ENCODE measurements at regions not wholly inside any gene's neighbourhood (a gene's known extent, or its start where the extent isn't known, plus 50 kb on each side); places are given as distances from the start of the nearest gene placed in this dataset.

DNA sequence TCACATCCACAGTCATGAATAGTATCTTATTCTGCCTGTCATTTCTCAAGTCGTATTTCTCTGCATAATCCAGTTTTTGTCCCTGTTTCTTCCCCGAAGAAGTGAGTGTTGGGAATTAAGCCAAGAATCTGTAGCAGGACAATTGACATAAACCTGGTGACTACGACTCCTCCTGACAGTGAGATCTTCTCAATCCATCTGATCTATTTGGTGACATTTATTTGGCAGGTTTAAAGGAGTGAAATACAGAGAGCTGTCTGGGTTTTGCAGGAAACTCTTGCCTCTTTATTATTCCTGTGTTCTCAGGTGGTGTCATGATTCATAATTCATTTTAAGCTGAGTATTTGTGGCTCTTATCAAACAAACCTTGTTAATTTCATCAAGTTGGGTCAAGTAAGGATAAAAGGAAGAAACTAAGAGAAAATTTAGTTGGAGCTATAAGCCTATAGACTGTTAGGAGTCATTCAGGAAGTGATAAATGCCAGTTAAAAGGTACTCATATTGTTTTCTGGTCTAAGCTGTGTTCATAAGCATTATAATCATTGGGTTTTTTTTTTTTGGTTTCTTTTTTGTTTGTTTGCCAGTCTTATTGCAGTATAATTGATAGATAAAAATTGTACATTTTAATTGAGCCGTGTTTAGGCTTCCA is 95.9 kb upstream of the PCSK1 start:
- CTCF ChIA-PET, result no interaction called here

GRCh38 chr5:96529559-96529958 is 96.5 kb upstream of the PCSK1 start:
- ChIA-PET POLR2A (no interaction called here), CTCF (no interaction called here)
- H3K9me3 ChIP-seq (ENCODE audit: control insufficient read depth in 2 of 3, low read length in 3 of 3), result no peaks in the 10 kb centered on the region
- H3K4me1 ChIP-seq (ENCODE audit: control insufficient read depth in 2 of 2, insufficient read depth in 2 of 2, low read length in 2 of 2), result no peaks in the 10 kb centered on the region
- Mint-ChIP-seq H3K4me1 (peaks cover 0 to 5% (median 0%) of the 10 kb centered on the region in 7 donors), H3K36me3 (no peaks in the 10 kb centered on the region), H3K27ac (no peak overlapping the region), H3K27me3 (peaks cover 0 to 8% (median 0%) of the 10 kb centered on the region in 5 donors), H3K9me3 (no peaks in the 10 kb centered on the region), H3K4me3 (no peak overlapping the region)
- H3K27me3 ChIP-seq (ENCODE audit: control insufficient read depth in 2 of 2, insufficient read depth in 2 of 2, low read length in 2 of 2), result no peaks in the 10 kb centered on the region
- DNase-seq (no peak), ATAC-seq (no peak)
- no peak overlapping the region for H3K4me3 ChIP-seq (ENCODE audit: low read length)
- H3K27ac ChIP-seq (ENCODE audit: low read depth, low read length), result no peak overlapping the region
- intact Hi-C loops (cut with micrococcal nuclease), result no loop called here
- no peaks in the 10 kb centered on the region for H3K36me3 ChIP-seq (ENCODE audit: control insufficient read depth in 2 of 3, insufficient read depth in 3 of 3, low read length in 3 of 3)

More for the DNA sequence above, 95.9 kb upstream of the PCSK1 start:
- H3K36me3 Mint-ChIP-seq, result no peaks in the 10 kb centered on the region
- no peaks in the 10 kb centered on the region for H3K27me3 ChIP-seq (ENCODE audit: control insufficient read depth in 2 of 2, insufficient read depth in 2 of 2, low read length in 2 of 2)
- POLR2A ChIA-PET, result no interaction called here
- H3K9me3 Mint-ChIP-seq, result no peaks in the 10 kb centered on the region
- H3K4me3 ChIP-seq (ENCODE audit: low read length), result no peak overlapping the region
- no peaks in the 10 kb centered on the region for H3K36me3 ChIP-seq (ENCODE audit: control insufficient read depth in 2 of 3, insufficient read depth in 3 of 3, low read length in 3 of 3)
- peaks cover 0 to 5% (median 0%) of the 10 kb centered on the region in 7 donors for H3K4me1 Mint-ChIP-seq
- DNase-seq (no peak), ATAC-seq (no peak)
- H3K4me3 Mint-ChIP-seq, result no peak overlapping the region
- no peaks in the 10 kb centered on the region for H3K4me1 ChIP-seq (ENCODE audit: control insufficient read depth in 2 of 2, insufficient read depth in 2 of 2, low read length in 2 of 2)
- H3K27ac ChIP-seq (ENCODE audit: low read depth, low read length), result no peak overlapping the region
- intact Hi-C loops (cut with micrococcal nuclease), result no loop called here
- H3K27me3 Mint-ChIP-seq, result peaks cover 0 to 8% (median 0%) of the 10 kb centered on the region in 5 donors
- no peaks in the 10 kb centered on the region for H3K9me3 ChIP-seq (ENCODE audit: control insufficient read depth in 2 of 3, low read length in 3 of 3)
- H3K27ac Mint-ChIP-seq, result no peak overlapping the region

- intact Hi-C loops (cut with micrococcal nuclease), result loop anchor here (10.0 kb wide), 2 partner anchors 274 to 886 kb away; partner anchors contain the start of genes ERAP1 (in 1 of the 2) and RFESD (in 1 of the 2)
- no peaks in the 10 kb centered on the region for H3K9me3 ChIP-seq (ENCODE audit: control insufficient read depth in 2 of 3, low read length in 3 of 3)
- Mint-ChIP-seq H3K4me1 (peaks cover 0 to 9% (median 0%) of the 10 kb centered on the region in 7 donors), H3K4me3 (no peak overlapping the region), H3K27ac (no peak overlapping the region), H3K9me3 (no peaks in the 10 kb centered on the region), H3K36me3 (peaks cover 0 to 3% (median 0%) of the 10 kb centered on the region in 5 donors), H3K27me3 (peaks cover 0 to 8% (median 0%) of the 10 kb centered on the region in 5 donors)
- no peak overlapping the region for H3K4me3 ChIP-seq (ENCODE audit: low read length)
- CTCF ChIA-PET, result interaction anchor here (1.0 kb wide), 1 partner anchor 13 kb away, joined by 3 read pairs; no protein-coding TSS in a partner anchor
- no peak for DNase-seq
- no peaks in the 10 kb centered on the region for H3K27me3 ChIP-seq (ENCODE audit: control insufficient read depth in 2 of 2, insufficient read depth in 2 of 2, low read length in 2 of 2)
- H3K27ac ChIP-seq (ENCODE audit: low read depth, low read length), result no peak overlapping the region
- POLR2A ChIA-PET, result no interaction called here
- no peaks in the 10 kb centered on the region for H3K36me3 ChIP-seq (ENCODE audit: control insufficient read depth in 2 of 3, insufficient read depth in 3 of 3, low read length in 3 of 3)
- H3K4me1 ChIP-seq (ENCODE audit: control insufficient read depth in 2 of 2, insufficient read depth in 2 of 2, low read length in 2 of 2), result no peaks in the 10 kb centered on the region
- ATAC-seq, result no peak
Observed at GRCh38 chr5:96530901-96531300, 97.9 kb upstream of the PCSK1 start.

DNA sequence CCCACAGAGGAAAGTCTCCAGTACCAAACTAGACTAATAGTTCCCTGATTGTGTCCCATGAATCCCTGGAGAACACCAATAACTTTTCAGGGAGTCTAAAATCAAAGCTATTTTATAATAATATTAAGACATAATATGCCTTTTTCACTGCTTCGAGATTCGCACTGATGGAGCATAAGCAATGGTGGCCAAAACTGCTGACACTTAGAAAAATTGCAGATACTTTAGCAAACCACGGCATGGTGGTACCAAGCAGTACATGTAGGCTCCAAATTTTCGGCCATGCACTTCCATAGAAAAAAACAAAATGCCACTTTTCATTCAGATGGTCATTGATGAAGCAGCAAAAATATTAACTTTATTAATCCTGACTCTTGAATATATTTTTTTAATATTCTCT is 100.3 kb upstream of the PCSK1 start:
- Histone ChIP-seq H3K27ac (ENCODE audit: low read depth, low read length) (no peak overlapping the region), H3K4me1 (ENCODE audit: control insufficient read depth in 2 of 2, insufficient read depth in 2 of 2, low read length in 2 of 2) (peaks cover 17 to 19% of the 10 kb centered on the region in 2 donors), H3K9me3 (ENCODE audit: control insufficient read depth in 2 of 3, low read length in 3 of 3) (no peaks in the 10 kb centered on the region), H3K4me3 (ENCODE audit: low read length) (no peak overlapping the region), H3K27me3 (ENCODE audit: control insufficient read depth in 2 of 2, insufficient read depth in 2 of 2, low read length in 2 of 2) (no peaks in the 10 kb centered on the region), H3K36me3 (ENCODE audit: control insufficient read depth in 2 of 3, insufficient read depth in 3 of 3, low read length in 3 of 3) (no peaks in the 10 kb centered on the region)
- Mint-ChIP-seq H3K36me3 (peaks cover 0 to 8% (median 0%) of the 10 kb centered on the region in 5 donors), H3K9me3 (peaks cover 0 to 7% (median 0%) of the 10 kb centered on the region in 11 donors), H3K27ac (no peak overlapping the region), H3K4me3 (no peak overlapping the region), H3K4me1 (peaks cover 10 to 31% (median 23%) of the 10 kb centered on the region in 7 donors), H3K27me3 (no peaks in the 10 kb centered on the region)
- ChIA-PET POLR2A (no interaction called here), CTCF (no interaction called here)
- ATAC-seq, result no peak
- intact Hi-C loops (cut with micrococcal nuclease), result loop anchor here (10.0 kb wide), 2 partner anchors 271 to 889 kb away; partner anchors contain the start of genes ERAP1 (in 1 of the 2) and RFESD (in 1 of the 2)
- no peak for DNase-seq

DNA sequence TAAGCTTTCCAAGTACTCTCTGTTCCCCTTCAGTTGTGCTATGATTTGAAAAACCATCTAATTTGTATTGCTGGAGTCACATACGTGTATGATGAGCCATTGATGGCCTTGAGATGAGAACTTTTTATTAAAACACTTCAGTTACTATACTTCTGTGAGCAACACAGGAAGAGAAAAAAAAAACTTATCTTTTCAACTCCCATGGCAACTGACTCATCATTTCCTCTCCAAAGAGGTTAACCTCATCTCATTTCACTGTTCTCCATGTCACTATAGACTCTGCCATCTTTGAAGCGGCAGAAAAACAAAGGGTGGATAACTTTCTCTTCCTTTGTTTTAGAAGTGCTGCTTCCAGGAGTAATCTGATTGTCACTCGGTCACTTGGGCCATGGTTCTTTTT is 104.3 kb upstream of the PCSK1 start:
- intact Hi-C loops (cut with micrococcal nuclease), result loop anchor here (1.0 to 10.0 kb wide), 20 partner anchors 8 to 983 kb away; partner anchors contain the start of genes ARSK (in 2 of the 2), CAST (in 2 of the 2), ELL2 (in 2 of the 2) and RFESD (in 2 of the 2)
- Histone ChIP-seq H3K36me3 (ENCODE audit: control insufficient read depth in 2 of 3, insufficient read depth in 3 of 3, low read length in 3 of 3) (no peaks in the 10 kb centered on the region), H3K27me3 (ENCODE audit: control insufficient read depth in 2 of 2, insufficient read depth in 2 of 2, low read length in 2 of 2) (no peaks in the 10 kb centered on the region), H3K4me3 (ENCODE audit: low read length) (peak overlapping the region; percentile 14), H3K4me1 (ENCODE audit: control insufficient read depth in 2 of 2, insufficient read depth in 2 of 2, low read length in 2 of 2) (peaks cover 20 to 23% of the 10 kb centered on the region in 2 donors), H3K27ac (ENCODE audit: low read depth, low read length) (peak overlapping the region; percentile 41), H3K9me3 (ENCODE audit: control insufficient read depth in 2 of 3, low read length in 3 of 3) (no peaks in the 10 kb centered on the region)
- ChIA-PET POLR2A (interaction anchor here (0.9 to 1.1 kb wide), 2 partner anchors 11 to 715 kb away, joined by 3 read pairs; no protein-coding TSS in a partner anchor), CTCF (interaction anchor here (1.0 kb wide), 1 partner anchor 10 kb away, joined by 3 read pairs; no protein-coding TSS in a partner anchor)
- Mint-ChIP-seq H3K36me3 (peaks cover 0 to 13% (median 0%) of the 10 kb centered on the region in 5 donors), H3K4me1 (peaks cover 15 to 41% (median 32%) of the 10 kb centered on the region in 7 donors), H3K4me3 (peak overlapping the region in 9 of 10 donors; percentile 26 to 76 (median 61)), H3K27me3 (peaks cover 0 to 6% (median 0%) of the 10 kb centered on the region in 5 donors), H3K9me3 (peaks cover 0 to 7% (median 0%) of the 10 kb centered on the region in 11 donors), H3K27ac (peak overlapping the region; percentile 82 to 94 (median 88))
- ATAC-seq (peak; percentile 97), DNase-seq (peak in 7 of 9 donors; percentile 54 to 79 (median 73))

DNA sequence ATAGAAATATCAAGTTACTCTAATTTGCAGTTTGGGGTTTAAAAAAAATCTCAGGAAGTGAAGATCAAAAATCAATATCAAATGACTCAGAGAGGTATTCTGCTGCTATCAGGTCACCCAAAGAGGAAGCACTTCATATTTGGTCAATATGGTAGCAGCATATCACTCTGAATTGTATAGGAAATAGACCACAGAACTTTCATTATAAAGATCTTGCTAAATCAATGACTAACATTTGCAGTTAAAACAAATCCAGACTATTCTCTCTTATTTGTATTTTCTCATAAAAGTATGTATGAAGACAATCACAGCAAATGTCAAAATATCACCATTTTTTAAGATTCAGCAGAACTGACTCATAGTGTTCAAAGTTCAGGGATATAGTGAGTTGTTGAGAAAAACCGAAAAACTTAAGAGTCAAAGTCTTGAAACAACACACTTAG is 105.8 kb upstream of the PCSK1 start:
- POLR2A ChIA-PET, result no interaction called here
- peak overlapping the region in 8 of 9 donors; percentile 4 to 86 (median 39) for H3K27ac Mint-ChIP-seq
- DNase-seq, result peak in 3 of 9 donors; percentile 2 to 5 (median 2)
- peak overlapping the region in 9 of 10 donors; percentile 4 to 71 (median 42) for H3K4me3 Mint-ChIP-seq
- Histone ChIP-seq H3K4me1 (ENCODE audit: control insufficient read depth in 2 of 2, insufficient read depth in 2 of 2, low read length in 2 of 2) (peaks cover 20 to 23% of the 10 kb centered on the region in 2 donors), H3K27me3 (ENCODE audit: control insufficient read depth in 2 of 2, insufficient read depth in 2 of 2, low read length in 2 of 2) (no peaks in the 10 kb centered on the region), H3K27ac (ENCODE audit: low read depth, low read length) (no peak overlapping the region), H3K36me3 (ENCODE audit: control insufficient read depth in 2 of 3, insufficient read depth in 3 of 3, low read length in 3 of 3) (no peaks in the 10 kb centered on the region), H3K4me3 (ENCODE audit: low read length) (no peak overlapping the region), H3K9me3 (ENCODE audit: control insufficient read depth in 2 of 3, low read length in 3 of 3) (no peaks in the 10 kb centered on the region)
- peaks cover 0 to 13% (median 2%) of the 10 kb centered on the region in 5 donors for H3K36me3 Mint-ChIP-seq
- no peak for ATAC-seq
- CTCF ChIA-PET, result no interaction called here
- H3K4me1 Mint-ChIP-seq, result peaks cover 15 to 41% (median 32%) of the 10 kb centered on the region in 7 donors
- H3K9me3 Mint-ChIP-seq, result peaks cover 0 to 7% (median 0%) of the 10 kb centered on the region in 11 donors
- intact Hi-C loops (cut with micrococcal nuclease), result loop anchor here (5.0 to 10.0 kb wide), 7 partner anchors 43 to 982 kb away; partner anchors contain the start of genes RFESD (in 2 of the 2), ARSK (in 1 of the 2) and ERAP1 (in 1 of the 2)
- peaks cover 0 to 12% (median 0%) of the 10 kb centered on the region in 5 donors for H3K27me3 Mint-ChIP-seq

All from naive thymus-derived CD4-positive, alpha-beta T cell (primary cell).